GM19372 (cell line): ENCODE measurements at regions not wholly inside any gene's neighbourhood (a gene's known extent, or its start where the extent isn't known, plus 50 kb on each side); places are given as distances from the start of the nearest gene placed in this dataset.

Experiments used
- ATAC-seq: cut with Tn5 transposase; IDR thresholded peaks from one replicate; pipeline ENCODE4 v1.9.1; 2021; ENCODE audit warnings: mild to moderate bottlenecking, low read depth, moderate library complexity; ENCODE audit not compliant: unreplicated experiment

- no peak for ATAC-seq
These were observed 1211.5 kb downstream of the SORCS1 start for GRCh38 chr10:105953056-105953455.

- ATAC-seq: peak; percentile 85
These were observed 1212.4 kb downstream of the SORCS1 start for GRCh38 chr10:105952153-105952552.

DNA sequence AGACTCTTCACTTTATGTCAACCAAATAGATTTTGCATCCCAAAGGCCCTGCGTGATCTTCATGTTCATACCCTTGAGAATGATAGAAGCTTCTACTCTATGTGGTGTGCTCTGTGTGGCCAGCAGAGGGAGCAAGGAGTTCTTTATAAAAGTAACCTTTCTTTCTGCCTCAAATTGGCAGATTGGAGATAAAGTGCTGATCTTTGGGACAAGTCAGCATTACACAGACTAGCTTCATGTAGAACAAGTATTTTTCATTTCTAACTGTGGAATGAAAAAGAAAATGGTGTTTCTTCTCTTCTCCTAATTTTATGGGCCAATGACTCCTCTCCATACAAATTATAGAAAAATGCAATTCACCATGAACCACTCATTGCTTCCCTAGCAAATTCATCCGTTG is 1214.1 kb downstream of the SORCS1 start:
- peak; percentile 53 for ATAC-seq

GRCh38 chr10:105949721-105950120 is 1214.8 kb downstream of the SORCS1 start:
- ATAC-seq: no peak

DNA sequence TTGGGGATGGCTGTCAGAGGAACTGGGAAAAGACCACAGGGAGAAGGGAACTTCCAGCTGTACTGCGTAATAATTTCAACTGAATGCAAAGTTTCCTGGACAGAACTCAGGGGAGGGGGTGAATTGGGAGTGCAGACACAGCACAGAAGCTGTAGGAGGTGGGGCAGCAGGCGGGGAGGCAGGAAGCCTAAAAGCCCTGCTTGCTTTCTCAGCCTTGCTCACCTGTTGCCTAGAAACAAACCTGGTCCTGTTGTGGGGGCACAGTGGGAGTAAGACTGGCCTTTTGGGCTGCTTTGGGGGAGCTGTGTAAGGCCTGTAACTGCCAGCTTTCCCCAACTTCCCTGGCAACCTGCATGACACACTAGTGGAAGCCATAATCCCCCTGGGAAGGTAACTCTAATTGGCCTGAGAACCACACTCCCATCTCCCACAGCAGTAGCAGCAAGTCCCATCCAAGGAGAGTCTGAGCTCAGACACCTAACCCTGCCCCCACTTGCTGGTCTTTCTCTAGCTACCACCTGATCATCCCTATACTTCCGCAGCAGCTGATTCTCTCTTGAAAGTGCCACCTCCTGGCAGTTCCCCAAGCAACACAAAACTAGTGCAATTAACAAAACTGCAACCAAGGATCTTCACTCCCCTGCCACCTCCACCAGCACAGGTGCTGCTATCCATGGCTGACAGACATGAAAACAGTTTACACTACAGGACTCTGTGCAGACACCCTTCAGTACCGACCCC is 1239.3 kb downstream of the SORCS1 start:
- ATAC-seq: no peak

DNA sequence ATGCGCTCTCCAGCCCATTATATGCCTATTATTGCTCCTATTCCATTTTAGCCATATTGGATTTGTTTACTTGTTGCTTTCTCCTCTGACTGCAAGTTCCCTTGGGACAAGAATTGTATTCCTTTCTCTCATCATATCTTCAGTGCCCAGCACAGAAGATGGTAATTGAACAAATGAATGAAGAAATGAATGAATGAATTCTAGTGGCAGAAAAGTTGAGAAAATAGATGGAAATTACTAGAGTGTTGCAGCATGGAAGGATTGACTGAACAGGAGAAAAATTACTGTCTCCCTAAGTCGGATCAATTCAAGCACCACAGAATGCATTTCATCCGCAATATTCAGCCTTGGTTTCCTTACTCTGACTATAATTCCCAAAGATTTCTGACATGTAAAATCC is 1243.2 kb downstream of the SORCS1 start:
- no peak for ATAC-seq

DNA sequence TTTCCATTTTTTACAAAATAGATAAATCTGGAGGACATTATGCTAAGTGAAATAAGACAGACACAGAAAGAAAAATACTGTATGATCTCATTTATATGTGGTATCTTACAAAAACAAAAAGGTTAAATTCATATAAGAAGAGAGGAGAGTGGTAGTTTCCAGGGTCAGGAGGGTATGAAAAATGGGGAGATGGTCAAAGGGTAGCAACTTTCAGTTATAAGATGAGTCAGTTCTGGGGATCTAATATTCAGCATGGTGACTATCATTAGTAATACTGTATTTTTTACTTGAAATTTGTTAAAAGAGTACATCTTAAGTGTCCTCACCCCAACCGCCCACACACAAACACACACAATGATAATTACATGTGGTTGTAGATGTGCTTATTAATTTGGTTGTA is 1250.1 kb downstream of the SORCS1 start:
- no peak for ATAC-seq

DNA sequence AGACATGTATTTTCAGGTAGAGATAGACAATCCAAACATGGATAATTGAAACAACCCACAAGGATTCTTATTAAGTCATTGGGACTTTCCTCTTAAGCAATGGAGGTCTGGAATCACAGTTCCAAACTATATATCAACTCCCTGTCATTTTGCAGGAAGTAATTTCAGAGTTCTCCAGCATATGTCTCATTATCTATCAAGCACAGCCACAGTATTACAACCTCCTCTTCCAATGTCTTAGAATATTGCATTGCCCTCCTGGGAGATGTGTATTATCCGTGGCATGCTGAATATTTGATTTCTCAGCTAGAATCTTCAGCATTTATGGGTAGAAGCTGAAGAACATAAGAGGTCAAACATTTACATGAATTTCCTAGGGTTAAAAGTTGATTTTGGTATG is 1255.8 kb downstream of the SORCS1 start:
- ATAC-seq: no peak

GRCh38 chr10:105885495-105885894 is 1244.4 kb downstream of the SORCS3 start:
- ATAC-seq: no peak

DNA sequence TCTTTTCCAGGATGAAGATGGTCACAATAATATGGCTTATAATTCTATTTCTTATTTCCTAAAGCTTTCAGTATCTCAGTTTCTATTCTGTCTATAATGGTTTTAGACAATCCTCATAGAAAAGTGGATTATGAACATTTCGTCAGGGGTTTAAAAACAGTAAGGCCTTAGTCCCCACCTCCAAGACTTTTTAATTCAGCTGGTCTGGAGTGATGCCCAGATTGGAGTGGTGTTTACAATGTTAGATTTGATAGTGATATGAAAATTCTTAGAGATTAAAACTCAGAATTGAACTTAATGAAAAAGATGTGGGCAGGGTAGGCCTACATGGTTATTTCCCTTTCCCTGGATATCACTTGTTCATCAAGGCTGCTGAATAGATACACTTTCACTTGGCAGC is 1238.3 kb downstream of the SORCS3 start:
- no peak for ATAC-seq

DNA sequence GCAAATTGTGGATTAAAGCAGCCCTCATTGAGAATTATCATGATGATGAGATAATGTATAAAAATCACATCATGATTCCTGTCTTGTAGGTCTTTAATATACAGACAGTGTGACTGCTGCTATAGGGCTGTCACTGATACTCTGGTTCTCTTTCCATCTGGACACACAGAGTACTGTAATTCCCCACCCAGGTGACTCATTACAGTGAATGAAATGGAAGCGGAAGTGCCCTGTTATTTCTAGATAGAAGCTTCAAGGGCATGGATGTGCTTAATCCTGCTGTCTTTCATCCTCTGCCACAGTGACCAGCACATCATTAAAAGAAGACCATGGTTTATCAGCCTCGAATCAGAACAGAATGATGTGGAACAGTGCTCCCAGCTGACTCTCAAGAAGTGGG is 1234.0 kb downstream of the SORCS3 start:
- ATAC-seq: no peak

- ATAC-seq: no peak
These were observed 1231.6 kb downstream of the SORCS3 start for GRCh38 chr10:105872665-105873064.

DNA sequence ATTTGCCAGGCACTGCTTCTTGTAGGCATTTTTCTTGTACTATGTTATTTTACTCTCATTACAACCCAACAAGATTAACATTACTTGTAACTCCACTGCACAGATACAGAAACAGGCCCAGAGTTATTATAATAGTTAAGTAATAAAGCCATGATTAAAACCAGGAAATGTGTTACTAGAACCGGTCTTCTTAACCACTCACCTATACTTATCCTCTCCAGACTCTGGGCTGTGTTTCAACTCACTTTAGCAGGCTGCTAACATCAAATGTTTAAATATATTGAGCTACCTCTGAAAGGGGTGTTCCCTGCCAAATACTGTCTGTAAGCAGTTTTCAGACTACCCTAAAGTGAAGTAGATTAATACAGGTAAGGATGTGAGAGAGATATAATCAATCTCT is 1227.8 kb downstream of the SORCS3 start:
- no peak for ATAC-seq

DNA sequence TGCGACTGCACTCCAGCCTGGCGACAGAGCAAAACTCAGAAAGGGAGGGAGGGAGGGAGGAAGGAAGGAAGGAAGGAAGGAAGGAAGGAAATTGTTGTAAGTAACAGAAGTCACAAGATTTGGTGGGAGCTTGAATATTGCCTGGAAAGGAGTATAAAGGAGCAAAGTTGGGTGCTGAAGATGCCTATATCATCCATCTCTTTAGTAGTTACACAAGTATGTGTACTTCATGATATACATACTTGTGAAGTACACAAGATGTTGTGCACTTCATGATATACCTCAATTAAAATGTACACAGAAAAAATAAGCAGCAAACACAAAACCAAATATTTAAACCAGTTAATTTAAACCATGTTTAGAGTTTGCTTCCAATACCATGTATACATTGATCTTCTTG is 1223.8 kb downstream of the SORCS3 start:
- no peak for ATAC-seq

- no peak for ATAC-seq
These were observed 1216.5 kb downstream of the SORCS3 start for GRCh38 chr10:105857268-105858264.

DNA sequence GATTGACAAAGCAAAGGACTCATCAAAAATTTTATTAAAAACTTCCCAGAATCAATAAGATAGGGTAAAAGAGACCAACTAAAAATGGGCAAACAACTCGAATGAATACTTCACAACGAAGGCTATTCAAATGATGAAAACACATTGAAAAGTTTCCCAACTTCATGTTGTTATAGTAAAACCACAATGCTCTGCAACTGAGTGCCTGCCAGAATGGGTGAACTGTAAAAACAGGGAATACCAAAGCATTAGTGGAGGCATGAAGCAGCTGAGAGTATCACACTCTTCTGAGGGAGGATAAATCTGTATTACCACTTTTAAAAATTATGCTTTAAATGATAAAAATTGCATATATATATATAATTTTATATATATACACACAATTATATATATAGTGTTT is 1214.7 kb downstream of the SORCS3 start:
- ATAC-seq: no peak

GRCh38 chr10:105844676-105845570 is 1203.8 kb downstream of the SORCS3 start:
- ATAC-seq: no peak

DNA sequence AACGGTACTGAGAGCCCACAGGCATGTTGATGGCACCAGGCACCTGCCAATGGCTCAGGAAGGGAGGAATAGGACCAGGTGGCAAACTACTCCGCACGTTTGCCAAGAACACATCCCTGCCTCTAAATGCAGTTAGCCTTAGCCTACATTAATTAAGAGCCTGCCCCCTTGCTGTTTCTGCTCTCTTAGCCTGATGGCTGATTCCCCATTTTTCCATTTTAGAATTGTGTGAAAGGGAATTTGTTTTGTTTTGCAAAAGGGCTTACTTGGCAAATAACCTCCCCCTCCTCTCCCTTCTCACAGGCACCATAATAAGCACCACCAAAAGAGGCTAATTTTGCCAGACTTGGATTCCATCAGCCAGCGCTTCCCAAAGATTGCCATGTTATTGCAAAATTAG is 1203.2 kb downstream of the SORCS3 start:
- ATAC-seq: no peak

DNA sequence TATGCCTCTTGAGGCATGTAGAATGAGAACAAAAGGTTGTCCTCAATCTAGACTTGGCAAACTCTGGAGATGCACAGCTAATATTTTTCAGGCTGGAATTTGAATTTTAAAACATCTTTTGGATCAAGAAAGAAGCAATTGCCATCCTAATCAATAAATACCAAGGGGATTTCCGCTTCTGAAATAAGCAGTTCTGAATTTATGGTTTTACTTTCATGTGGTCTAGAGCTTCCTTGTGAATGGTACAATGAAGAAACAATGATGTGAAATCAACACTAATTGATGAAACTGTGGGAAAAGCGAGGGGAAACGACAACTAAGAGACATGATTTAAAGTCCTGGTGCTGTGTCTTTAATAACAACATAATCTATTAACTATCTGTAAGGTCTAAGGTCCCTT is 1202.7 kb downstream of the SORCS3 start:
- ATAC-seq: no peak

- no peak for ATAC-seq
These were observed 1199.2 kb downstream of the SORCS3 start for GRCh38 chr10:105840288-105840770.
